ENCODE measurements at regions not wholly inside any gene's neighbourhood (a gene's known extent, or its start where the extent isn't known, plus 50 kb on each side); places are given as distances from the start of the nearest gene placed in this dataset.

DNA sequence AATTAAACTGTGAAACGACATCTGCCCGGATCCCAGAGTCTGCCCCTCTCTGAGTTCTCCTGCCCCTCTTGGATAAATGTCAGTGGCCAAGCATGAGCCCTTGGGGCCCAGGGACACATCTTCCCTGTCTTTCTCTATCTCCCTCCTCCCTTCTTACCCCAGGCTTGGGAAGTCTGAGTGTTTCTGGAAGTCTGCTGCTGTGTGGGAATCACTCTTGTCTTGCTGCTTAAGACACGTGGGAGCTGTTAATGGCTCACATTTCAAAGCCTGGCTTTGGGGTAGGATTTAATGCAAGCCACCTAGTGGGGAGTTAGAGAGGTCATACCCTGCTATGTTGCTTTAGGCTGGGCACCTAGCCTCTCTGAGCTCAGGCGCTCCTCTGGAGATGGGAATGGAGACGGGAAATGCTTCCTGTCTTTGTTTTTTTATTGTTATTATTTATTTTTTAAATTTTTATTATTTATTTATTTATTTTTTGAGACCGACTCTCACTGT lies 218.5 kb upstream of the CIBAR2 start:
- TF ChIP-seq CTCF (IDR thresholded peaks at IDR 0.05; ENCODE audit: insufficient read depth, low read depth, low read length) (peak; percentile 54), EZH2 (IDR thresholded peaks at IDR 0.05; ENCODE audit: insufficient read depth, low read length) (no peak)
